ENCODE measurements at regions not wholly inside any gene's neighbourhood (a gene's known extent, or its start where the extent isn't known, plus 50 kb on each side); places are given as distances from the start of the nearest gene placed in this dataset.

DNA sequence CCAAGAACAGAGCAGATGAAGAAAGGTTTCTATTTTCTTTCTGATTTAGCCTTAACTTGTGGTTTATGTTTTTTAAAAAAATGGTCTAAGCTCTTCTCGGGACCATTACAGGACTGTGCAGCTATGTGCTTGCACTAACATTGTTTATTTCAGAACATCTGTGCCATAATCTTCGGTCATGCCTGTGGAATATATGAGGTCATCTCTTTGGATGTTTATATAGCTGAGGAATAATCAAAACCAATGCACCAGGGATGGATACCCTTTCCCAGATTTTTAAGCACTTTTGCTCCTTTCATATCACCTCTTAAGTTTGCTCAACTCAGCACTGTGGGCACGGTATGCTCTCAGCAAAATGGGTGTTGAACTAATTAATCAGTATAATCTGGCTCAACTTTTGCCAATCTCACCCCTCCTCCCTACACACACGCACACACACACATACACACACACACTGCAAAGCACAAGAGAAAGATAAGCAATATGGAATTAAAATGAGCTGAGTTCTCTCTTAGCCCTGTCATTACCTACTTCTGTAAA is 268.5 kb upstream of the TMC3 start:
- TF ChIP-seq POLR2AphosphoS5 (IDR thresholded peaks at IDR 0.05; ENCODE audit: borderline replicate concordance, low read depth, low read length): no peak
- no peak for TF ChIP-seq EZH2 (IDR thresholded peaks at IDR 0.05)
- TF ChIP-seq FOXP2 (optimal IDR thresholded peaks at IDR 0.05; ENCODE audit: control extremely low read depth, extremely low read length, insufficient read depth): no peak

All from SK-N-MC (cell line).